ENCODE measurements at regions not wholly inside any gene's neighbourhood (a gene's known extent, or its start where the extent isn't known, plus 50 kb on each side); places are given as distances from the start of the nearest gene placed in this dataset.
"Not testable (repeated sequence)": the region's sequence is repeated elsewhere in the genome, so short reads cannot be mapped to it uniquely, and the experiment has no call there.

- no peaks in the 10 kb centered on the region for H4K20me1 ChIP-seq (ENCODE audit: insufficient read depth, low read length)
- no peaks in the 10 kb centered on the region for H3K79me2 ChIP-seq (ENCODE audit: low read length)
- H3K27me3 ChIP-seq (ENCODE audit: low read depth, low read length) = no peaks in the 10 kb centered on the region
- H3K4me2 ChIP-seq (ENCODE audit: low read length) = peak overlapping the region; percentile 59
- H3K36me3 ChIP-seq (replicated peaks; ENCODE audit: low read depth, low read length) = no peaks in the 10 kb centered on the region
- H3K4me1 ChIP-seq (ENCODE audit: low read length) = peaks cover 38% of the 10 kb centered on the region
- no peak overlapping the region for H3K9ac ChIP-seq (ENCODE audit: low read length)
- H3K4me3 ChIP-seq (ENCODE audit: low read length) = no peak overlapping the region
- TF ChIP-seq EZH2phosphoT487 (IDR thresholded peaks at IDR 0.05; ENCODE audit: low read depth) (no peak), CTCF (IDR thresholded peaks at IDR 0.05; ENCODE audit: low read depth, low read length) (no peak)
- no peak overlapping the region for H2AFZ ChIP-seq (ENCODE audit: low read depth, low read length)
- H3K27ac ChIP-seq (ENCODE audit: low read length) = no peak overlapping the region
- H3K9me3 ChIP-seq (ENCODE audit: insufficient read depth, low read length) = no peaks in the 10 kb centered on the region
These were observed 932.0 kb downstream of the C4orf33 start for GRCh38 chr4:130027973-130028372.

DNA sequence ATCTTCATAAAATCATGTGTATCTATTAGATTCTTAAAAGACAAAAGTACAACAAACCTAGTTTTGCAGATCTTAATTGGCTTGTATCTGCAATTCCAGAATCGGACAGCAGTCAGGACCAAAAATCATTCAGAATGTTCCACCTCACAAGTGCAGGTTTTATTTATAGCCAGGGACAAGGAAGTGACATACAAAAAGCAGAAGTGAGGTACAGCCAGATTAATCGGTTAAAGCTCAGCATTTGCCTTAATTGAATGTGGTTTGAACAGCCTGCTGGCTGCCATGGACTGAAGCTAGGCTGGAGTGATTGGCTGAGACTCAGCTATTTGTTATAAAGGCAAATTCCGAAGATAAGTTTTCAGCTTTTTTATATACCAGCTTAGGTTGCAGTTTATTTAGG lies 932.6 kb downstream of the C4orf33 start:
- H2AFZ ChIP-seq (ENCODE audit: low read depth, low read length) = 0 out of 2 replicates have a peak overlapping the region, but pooled peaks have one; percentile 45
- H3K4me2 ChIP-seq (ENCODE audit: low read length) = peak overlapping the region; percentile 59
- peak overlapping the region; percentile 16 for H3K27ac ChIP-seq (ENCODE audit: low read length)
- H3K4me3 ChIP-seq (ENCODE audit: low read length) = peak overlapping the region; percentile 15
- no peaks in the 10 kb centered on the region for H3K27me3 ChIP-seq (ENCODE audit: low read depth, low read length)
- H4K20me1 ChIP-seq (ENCODE audit: insufficient read depth, low read length) = no peaks in the 10 kb centered on the region
- TF ChIP-seq CTCF (IDR thresholded peaks at IDR 0.05; ENCODE audit: low read depth, low read length) (no peak), EZH2phosphoT487 (IDR thresholded peaks at IDR 0.05; ENCODE audit: low read depth) (no peak)
- H3K9ac ChIP-seq (ENCODE audit: low read length) = no peak overlapping the region; the same call in 1 of the 2 replicates
- H3K9me3 ChIP-seq (ENCODE audit: insufficient read depth, low read length) = no peaks in the 10 kb centered on the region
- no peaks in the 10 kb centered on the region for H3K79me2 ChIP-seq (ENCODE audit: low read length)
- H3K36me3 ChIP-seq (replicated peaks; ENCODE audit: low read depth, low read length) = no peaks in the 10 kb centered on the region
- peaks cover 38% of the 10 kb centered on the region for H3K4me1 ChIP-seq (ENCODE audit: low read length)

DNA sequence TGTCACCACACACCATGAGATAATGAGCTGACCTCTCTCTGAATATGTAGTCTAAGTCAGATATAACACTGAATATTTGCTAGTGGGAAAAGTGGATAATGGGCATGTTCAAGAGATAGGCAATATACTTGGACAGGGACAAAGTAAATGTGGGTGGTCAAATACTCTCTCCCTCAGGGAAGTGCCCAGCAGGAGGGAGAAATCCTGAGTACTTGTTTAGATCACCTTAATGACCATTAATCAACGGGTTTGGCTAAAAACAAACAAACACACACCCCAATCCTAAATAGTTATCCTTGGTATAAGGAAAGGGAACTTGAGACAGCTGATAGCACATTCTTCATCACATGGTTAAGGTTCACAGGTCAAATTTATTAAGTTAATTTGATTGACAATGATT lies 933.5 kb downstream of the C4orf33 start:
- Histone ChIP-seq H3K27ac (ENCODE audit: low read length) (no peak overlapping the region), H4K20me1 (ENCODE audit: insufficient read depth, low read length) (no peaks in the 10 kb centered on the region), H3K27me3 (ENCODE audit: low read depth, low read length) (no peaks in the 10 kb centered on the region), H3K36me3 (replicated peaks; ENCODE audit: low read depth, low read length) (no peaks in the 10 kb centered on the region), H3K4me1 (ENCODE audit: low read length) (peaks cover 38% of the 10 kb centered on the region), H3K4me3 (ENCODE audit: low read length) (no peak overlapping the region), H3K79me2 (ENCODE audit: low read length) (no peaks in the 10 kb centered on the region), H2AFZ (ENCODE audit: low read depth, low read length) (0 out of 2 replicates have a peak overlapping the region, but pooled peaks have one; percentile 45), H3K9me3 (ENCODE audit: insufficient read depth, low read length) (no peaks in the 10 kb centered on the region), H3K4me2 (ENCODE audit: low read length) (no peak overlapping the region), H3K9ac (ENCODE audit: low read length) (no peak overlapping the region)
- TF ChIP-seq CTCF (IDR thresholded peaks at IDR 0.05; ENCODE audit: low read depth, low read length) (no peak), EZH2phosphoT487 (IDR thresholded peaks at IDR 0.05; ENCODE audit: low read depth) (no peak)

GRCh38 chr4:130031858-130032257 lies 935.9 kb downstream of the C4orf33 start:
- H3K4me2 ChIP-seq (ENCODE audit: low read length) = no peak overlapping the region
- no peaks in the 10 kb centered on the region for H3K9me3 ChIP-seq (ENCODE audit: insufficient read depth, low read length)
- H3K36me3 ChIP-seq (replicated peaks; ENCODE audit: low read depth, low read length) = no peaks in the 10 kb centered on the region
- H2AFZ ChIP-seq (ENCODE audit: low read depth, low read length) = no peak overlapping the region
- H3K27me3 ChIP-seq (ENCODE audit: low read depth, low read length) = no peaks in the 10 kb centered on the region
- H3K79me2 ChIP-seq (ENCODE audit: low read length) = no peaks in the 10 kb centered on the region
- no peak overlapping the region for H3K4me3 ChIP-seq (ENCODE audit: low read length)
- no peak overlapping the region for H3K27ac ChIP-seq (ENCODE audit: low read length)
- no peak overlapping the region for H3K9ac ChIP-seq (ENCODE audit: low read length)
- TF ChIP-seq EZH2phosphoT487 (IDR thresholded peaks at IDR 0.05; ENCODE audit: low read depth) (no peak), CTCF (IDR thresholded peaks at IDR 0.05; ENCODE audit: low read depth, low read length) (no peak)
- no peaks in the 10 kb centered on the region for H4K20me1 ChIP-seq (ENCODE audit: insufficient read depth, low read length)
- peaks cover 30% of the 10 kb centered on the region for H3K4me1 ChIP-seq (ENCODE audit: low read length)

DNA sequence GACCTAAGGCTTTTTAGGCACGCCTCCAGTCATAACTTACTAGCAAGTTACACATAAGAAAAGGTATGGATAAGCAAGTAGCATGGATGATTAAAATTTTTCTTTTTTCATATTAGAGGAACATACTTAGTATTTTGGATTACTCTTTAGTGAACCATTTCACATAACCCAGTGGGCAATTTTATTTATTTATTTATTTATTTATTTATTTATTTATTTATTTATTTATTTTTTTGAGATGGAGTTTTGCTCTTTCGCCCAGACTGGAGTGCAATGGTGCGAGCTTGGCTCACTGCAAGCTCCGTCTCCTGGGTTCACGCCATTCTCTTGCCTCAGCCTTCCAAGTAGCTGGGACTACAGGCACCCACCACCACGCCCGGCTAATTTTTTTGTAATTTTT lies 937.7 kb downstream of the C4orf33 start:
- H3K4me3 ChIP-seq (ENCODE audit: low read length); H2AFZ ChIP-seq (ENCODE audit: low read depth, low read length); H3K9me3 ChIP-seq (ENCODE audit: insufficient read depth, low read length); H3K9ac ChIP-seq (ENCODE audit: low read length); H3K27me3 ChIP-seq (ENCODE audit: low read depth, low read length); H4K20me1 ChIP-seq (ENCODE audit: insufficient read depth, low read length); H3K36me3 ChIP-seq (replicated peaks; ENCODE audit: low read depth, low read length); H3K27ac ChIP-seq (ENCODE audit: low read length); H3K4me2 ChIP-seq (ENCODE audit: low read length); H3K79me2 ChIP-seq (ENCODE audit: low read length): not testable (repeated sequence)
- H3K4me1 ChIP-seq (ENCODE audit: low read length) = peaks cover 20% of the 10 kb centered on the region

Data from OCI-LY3 (cell line).